Liver (tissue), 8 donors: ENCODE measurements at regions not wholly inside any gene's neighbourhood (a gene's known extent, or its start where the extent isn't known, plus 50 kb on each side); places are given as distances from the start of the nearest gene placed in this dataset.

Experiments
- DNase-seq: peaks from one replicate; pipeline ENCODE4 v3.0.0-alpha.2; 2017; ENCODE audit warnings: low spot score
- H3K27ac ChIP-seq, 2 donors: one replicate each; pipeline ENCODE4 v1.7.0; 2013; ENCODE audit warnings: inconsistent platforms in 2 of 2, low read length in 2 of 2, control low read depth in 1 of 2, low read depth in 1 of 2, mild to moderate bottlenecking in 1 of 2
- H3K27me3 ChIP-seq, 4 donors: one replicate each; pipeline versions ENCODE4 v1.6.1 to v1.7.0; 2013; ENCODE audit warnings: low read length in 3 of 4, inconsistent platforms in 1 of 4, mild to moderate bottlenecking in 1 of 4, moderate library complexity in 1 of 4; ENCODE audit not compliant: control insufficient read depth in 4 of 4, insufficient read depth in 4 of 4
- H3K36me3 ChIP-seq, 4 donors: one replicate each; pipeline versions ENCODE4 v1.6.1 to v1.7.0; 2013; ENCODE audit warnings: low read length in 3 of 4, mild to moderate bottlenecking in 3 of 4, low read depth in 1 of 4, moderate library complexity in 1 of 4; ENCODE audit not compliant: control insufficient read depth in 4 of 4, insufficient read depth in 3 of 4
- H3K4me1 ChIP-seq, 4 donors: one replicate each; pipeline versions ENCODE4 v1.6.1 to v1.7.0; 2013; ENCODE audit warnings: low read length in 3 of 4, mild to moderate bottlenecking in 3 of 4, moderate library complexity in 1 of 4; ENCODE audit not compliant: control insufficient read depth in 4 of 4, insufficient read depth in 4 of 4
- H3K4me3 ChIP-seq, 3 donors: one replicate each; pipeline versions ENCODE4 v1.6.1 to v1.7.0; 2013; ENCODE audit warnings: low read length in 3 of 3, control low read depth in 1 of 3, low read depth in 1 of 3, mild to moderate bottlenecking in 1 of 3
- H3K9ac ChIP-seq, 2 donors: one replicate each; pipeline ENCODE4 v1.7.0; 2013; ENCODE audit warnings: low read length in 2 of 2, mild to moderate bottlenecking in 2 of 2, moderate library complexity in 2 of 2, control low read depth in 1 of 2, low read depth in 1 of 2
- H3K9me3 ChIP-seq, 4 donors: one replicate each; pipeline versions ENCODE4 v1.6.1 to v1.7.0; 2013; ENCODE audit warnings: low read length in 3 of 4; ENCODE audit not compliant: control insufficient read depth in 4 of 4
- FOXA2 ChIP-seq: IDR thresholded peaks from 2 replicates; pipeline ENCODE4 v1.6.1; 2016; ENCODE audit warnings: antibody characterized with exemption
- GABPA ChIP-seq, 2 donors: IDR thresholded peaks in 1 of 2; conservative IDR thresholded peaks in 1 of 2; 2 replicates each; pipeline ENCODE4 v1.6.1; 2016; ENCODE audit warnings: antibody characterized with exemption in 2 of 2, mild to moderate bottlenecking in 1 of 2, moderate library complexity in 1 of 2
- HNF4A ChIP-seq, 2 donors: conservative IDR thresholded peaks; 2 replicates each; pipeline ENCODE4 v1.6.1; 2016; ENCODE audit warnings: antibody characterized with exemption in 2 of 2, mild to moderate bottlenecking in 2 of 2
- HNF4G ChIP-seq: IDR thresholded peaks from 2 replicates; pipeline ENCODE4 v1.6.1; 2016; ENCODE audit warnings: antibody characterized with exemption
- NR2F2 ChIP-seq: IDR thresholded peaks from 2 replicates; pipeline ENCODE4 v1.6.1; 2016; ENCODE audit warnings: antibody characterized with exemption
- RXRA ChIP-seq, 2 donors: IDR thresholded peaks; 2 replicates each; pipeline ENCODE4 v1.6.1; 2017 to 2018; ENCODE audit warnings: antibody characterized with exemption in 2 of 2, mild to moderate bottlenecking in 1 of 2
- SP1 ChIP-seq: IDR thresholded peaks from 2 replicates; pipeline ENCODE4 v1.6.1; 2018; ENCODE audit warnings: antibody characterized with exemption, mild to moderate bottlenecking
- TAF1 ChIP-seq: conservative IDR thresholded peaks from 2 replicates; pipeline ENCODE4 v1.6.1; 2016; ENCODE audit warnings: antibody characterized with exemption, mild to moderate bottlenecking
- WGBS: extraction: QIAGEN DNeasy Blood & Tissue Kit; methylation state at CpG from one replicate; pipeline ENCODE4 v1.1.7; 2013; 5-methylcytosine and 5-hydroxymethylcytosine counted together
- TF ChIP-seq, protein P1 (sequence below): fragments of 150-350 bp; IDR thresholded peaks from 2 replicates; pipeline ENCODE4 v1.5.1; 2017; ENCODE audit warnings: improper control_type of control experiment, low read depth, low read length; ENCODE audit not compliant: missing input control
- TF ChIP-seq, protein P2 (sequence below): IDR thresholded peaks from 2 replicates; pipeline ENCODE4 v1.6.1; 2016; ENCODE audit warnings: antibody characterized with exemption
- TF ChIP-seq, protein P3 (sequence below): IDR thresholded peaks from 2 replicates; pipeline ENCODE4 v1.6.1; 2016; ENCODE audit warnings: antibody characterized with exemption, mild to moderate bottlenecking
- TF ChIP-seq, protein P4 (sequence below): IDR thresholded peaks from 2 replicates; pipeline ENCODE4 v1.6.1; 2016; ENCODE audit warnings: antibody characterized with exemption
- donor health status: healthy.
- donor health status: healthy.
- donor health status: healthy.
- donor health status: healthy.
- donor health status: healthy.

DNA sequence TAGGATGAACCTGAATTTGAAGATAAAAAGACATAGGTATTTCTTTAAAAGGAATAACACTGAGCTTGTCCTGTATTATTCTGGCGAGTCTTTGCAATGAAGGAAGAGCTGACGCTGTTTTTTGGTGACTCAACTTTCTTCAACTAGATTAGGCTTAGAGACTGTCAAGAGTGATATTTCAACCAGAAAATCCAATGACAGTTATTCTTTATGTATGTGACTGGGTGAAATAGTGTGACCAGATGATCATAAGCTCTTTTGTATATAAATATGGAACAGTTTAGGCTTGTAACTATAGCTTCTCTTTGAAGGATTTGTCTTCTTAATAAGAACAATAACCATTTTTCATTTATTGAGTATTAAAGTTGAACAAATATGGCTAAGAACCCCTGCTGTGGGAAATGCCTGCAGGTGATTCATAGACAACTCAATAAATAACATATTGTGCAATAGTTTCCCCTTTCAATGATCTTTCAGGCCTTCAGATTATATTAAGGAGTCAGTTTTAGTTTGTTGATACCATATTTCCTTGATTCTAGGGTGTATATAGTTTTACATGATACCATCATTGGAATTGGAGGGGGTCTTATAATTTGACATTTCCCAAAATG is 265.6 kb upstream of the JAG1 start (continued):
- TF ChIP-seq, protein P1, sequence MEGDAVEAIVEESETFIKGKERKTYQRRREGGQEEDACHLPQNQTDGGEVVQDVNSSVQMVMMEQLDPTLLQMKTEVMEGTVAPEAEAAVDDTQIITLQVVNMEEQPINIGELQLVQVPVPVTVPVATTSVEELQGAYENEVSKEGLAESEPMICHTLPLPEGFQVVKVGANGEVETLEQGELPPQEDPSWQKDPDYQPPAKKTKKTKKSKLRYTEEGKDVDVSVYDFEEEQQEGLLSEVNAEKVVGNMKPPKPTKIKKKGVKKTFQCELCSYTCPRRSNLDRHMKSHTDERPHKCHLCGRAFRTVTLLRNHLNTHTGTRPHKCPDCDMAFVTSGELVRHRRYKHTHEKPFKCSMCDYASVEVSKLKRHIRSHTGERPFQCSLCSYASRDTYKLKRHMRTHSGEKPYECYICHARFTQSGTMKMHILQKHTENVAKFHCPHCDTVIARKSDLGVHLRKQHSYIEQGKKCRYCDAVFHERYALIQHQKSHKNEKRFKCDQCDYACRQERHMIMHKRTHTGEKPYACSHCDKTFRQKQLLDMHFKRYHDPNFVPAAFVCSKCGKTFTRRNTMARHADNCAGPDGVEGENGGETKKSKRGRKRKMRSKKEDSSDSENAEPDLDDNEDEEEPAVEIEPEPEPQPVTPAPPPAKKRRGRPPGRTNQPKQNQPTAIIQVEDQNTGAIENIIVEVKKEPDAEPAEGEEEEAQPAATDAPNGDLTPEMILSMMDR = no peak
- TF ChIP-seq NR2F2 = no peak
- TF ChIP-seq SP1 = no peak

DNA sequence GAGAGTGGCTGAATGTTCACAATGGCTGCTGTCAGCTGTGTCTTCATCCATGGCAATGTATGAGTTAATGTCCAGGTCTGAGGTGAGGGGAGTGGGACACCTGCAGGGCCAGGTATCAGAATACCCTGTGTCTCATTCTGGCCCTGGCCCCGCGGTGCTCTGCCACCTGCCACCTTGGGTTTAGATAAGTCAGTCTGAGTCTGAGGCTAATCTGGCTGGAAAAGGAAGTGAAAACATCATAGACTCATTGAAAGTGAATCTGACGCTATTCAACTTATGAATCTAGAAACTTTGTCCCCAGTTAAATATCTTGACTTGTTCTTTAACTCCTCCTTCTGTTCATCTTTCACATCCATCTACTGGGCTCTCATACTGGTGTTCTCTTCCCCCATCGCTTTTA is 267.1 kb upstream of the JAG1 start:
- TF ChIP-seq TAF1 (no peak), SP1 (no peak), FOXA2 (no peak)
- TF ChIP-seq, protein P2, sequence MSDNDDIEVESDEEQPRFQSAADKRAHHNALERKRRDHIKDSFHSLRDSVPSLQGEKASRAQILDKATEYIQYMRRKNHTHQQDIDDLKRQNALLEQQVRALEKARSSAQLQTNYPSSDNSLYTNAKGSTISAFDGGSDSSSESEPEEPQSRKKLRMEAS = no peak
- TF ChIP-seq, protein P3, sequence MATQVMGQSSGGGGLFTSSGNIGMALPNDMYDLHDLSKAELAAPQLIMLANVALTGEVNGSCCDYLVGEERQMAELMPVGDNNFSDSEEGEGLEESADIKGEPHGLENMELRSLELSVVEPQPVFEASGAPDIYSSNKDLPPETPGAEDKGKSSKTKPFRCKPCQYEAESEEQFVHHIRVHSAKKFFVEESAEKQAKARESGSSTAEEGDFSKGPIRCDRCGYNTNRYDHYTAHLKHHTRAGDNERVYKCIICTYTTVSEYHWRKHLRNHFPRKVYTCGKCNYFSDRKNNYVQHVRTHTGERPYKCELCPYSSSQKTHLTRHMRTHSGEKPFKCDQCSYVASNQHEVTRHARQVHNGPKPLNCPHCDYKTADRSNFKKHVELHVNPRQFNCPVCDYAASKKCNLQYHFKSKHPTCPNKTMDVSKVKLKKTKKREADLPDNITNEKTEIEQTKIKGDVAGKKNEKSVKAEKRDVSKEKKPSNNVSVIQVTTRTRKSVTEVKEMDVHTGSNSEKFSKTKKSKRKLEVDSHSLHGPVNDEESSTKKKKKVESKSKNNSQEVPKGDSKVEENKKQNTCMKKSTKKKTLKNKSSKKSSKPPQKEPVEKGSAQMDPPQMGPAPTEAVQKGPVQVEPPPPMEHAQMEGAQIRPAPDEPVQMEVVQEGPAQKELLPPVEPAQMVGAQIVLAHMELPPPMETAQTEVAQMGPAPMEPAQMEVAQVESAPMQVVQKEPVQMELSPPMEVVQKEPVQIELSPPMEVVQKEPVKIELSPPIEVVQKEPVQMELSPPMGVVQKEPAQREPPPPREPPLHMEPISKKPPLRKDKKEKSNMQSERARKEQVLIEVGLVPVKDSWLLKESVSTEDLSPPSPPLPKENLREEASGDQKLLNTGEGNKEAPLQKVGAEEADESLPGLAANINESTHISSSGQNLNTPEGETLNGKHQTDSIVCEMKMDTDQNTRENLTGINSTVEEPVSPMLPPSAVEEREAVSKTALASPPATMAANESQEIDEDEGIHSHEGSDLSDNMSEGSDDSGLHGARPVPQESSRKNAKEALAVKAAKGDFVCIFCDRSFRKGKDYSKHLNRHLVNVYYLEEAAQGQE = no peak
- TF ChIP-seq, protein P4, sequence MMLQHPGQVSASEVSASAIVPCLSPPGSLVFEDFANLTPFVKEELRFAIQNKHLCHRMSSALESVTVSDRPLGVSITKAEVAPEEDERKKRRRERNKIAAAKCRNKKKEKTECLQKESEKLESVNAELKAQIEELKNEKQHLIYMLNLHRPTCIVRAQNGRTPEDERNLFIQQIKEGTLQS = no peak
- H3K9me3 ChIP-seq = no peaks in the 10 kb centered on the region
- H3K4me3 ChIP-seq = no peak overlapping the region
- no peak overlapping the region for H3K9ac ChIP-seq
- H3K36me3 ChIP-seq = no peaks in the 10 kb centered on the region
- H3K27me3 ChIP-seq = no peaks in the 10 kb centered on the region
- no peak overlapping the region for H3K27ac ChIP-seq
- no peaks in the 10 kb centered on the region for H3K4me1 ChIP-seq
- 75% methylated on average over 4 of the region's 4 CpGs for WGBS
- DNase-seq = no peak

DNA sequence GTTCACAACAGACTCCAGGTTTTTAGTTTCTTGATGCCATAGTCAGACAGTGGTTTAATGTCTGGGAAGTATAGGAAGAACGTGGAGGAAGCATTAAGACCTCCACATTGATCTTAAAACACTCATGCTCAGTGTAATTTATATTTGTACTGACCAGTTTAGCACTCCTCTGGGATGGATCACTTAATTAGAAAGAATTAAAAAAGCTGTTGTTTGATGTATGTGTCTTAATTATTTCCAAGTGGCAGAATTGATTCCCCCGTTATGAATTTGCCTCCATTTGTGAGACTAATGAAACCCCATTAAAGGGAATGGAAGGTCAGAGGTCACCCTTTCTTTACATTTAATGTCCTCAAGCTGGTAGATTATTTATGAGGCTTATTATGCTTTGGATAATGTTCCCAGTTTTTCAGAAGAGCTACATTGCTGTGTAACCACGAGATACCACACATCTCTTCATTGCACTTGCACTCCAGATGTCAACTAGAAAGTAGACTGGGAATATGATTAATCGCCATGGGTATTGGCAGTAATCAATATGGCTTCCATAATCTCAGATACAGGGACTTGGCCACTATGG is 270.0 kb upstream of the JAG1 start:
- no peaks in the 10 kb centered on the region for H3K36me3 ChIP-seq
- DNase-seq = no peak
- H3K9ac ChIP-seq = no peak overlapping the region
- no peak overlapping the region for H3K27ac ChIP-seq
- no peaks in the 10 kb centered on the region for H3K27me3 ChIP-seq
- 58% methylated on average over 4 of the region's 4 CpGs for WGBS
- H3K9me3 ChIP-seq = no peaks in the 10 kb centered on the region
- TF ChIP-seq HNF4A (conservative IDR thresholded peaks at IDR 0.05) (no peak), HNF4G (no peak), RXRA (IDR thresholded peaks at IDR 0.05) (no peak), GABPA (IDR thresholded peaks at IDR 0.05 in 1 of 2, conservative IDR thresholded peaks at IDR 0.05 in 1 of 2) (no peak), FOXA2 (no peak)
- TF ChIP-seq, protein P3 = no peak
- TF ChIP-seq, protein P1 = no peak
- no peak overlapping the region for H3K4me3 ChIP-seq
- no peaks in the 10 kb centered on the region for H3K4me1 ChIP-seq
